ENCODE measurements at regions not wholly inside any gene's neighbourhood (a gene's known extent, or its start where the extent isn't known, plus 50 kb on each side); places are given as distances from the start of the nearest gene placed in this dataset.
"Not testable (repeated sequence)": the region's sequence is repeated elsewhere in the genome, so short reads cannot be mapped to it uniquely, and the experiment has no call there.

GRCh38 chr6:23821141-23821540, 304.9 kb upstream of the NRSN1 start:
- not testable (repeated sequence) for H3K4me3 Mint-ChIP-seq; H3K36me3 Mint-ChIP-seq (ENCODE audit: low read depth); H3K27ac Mint-ChIP-seq; H3K27me3 Mint-ChIP-seq (ENCODE audit: low read depth); H3K4me1 Mint-ChIP-seq (ENCODE audit: low read depth); H3K9me3 Mint-ChIP-seq

DNA sequence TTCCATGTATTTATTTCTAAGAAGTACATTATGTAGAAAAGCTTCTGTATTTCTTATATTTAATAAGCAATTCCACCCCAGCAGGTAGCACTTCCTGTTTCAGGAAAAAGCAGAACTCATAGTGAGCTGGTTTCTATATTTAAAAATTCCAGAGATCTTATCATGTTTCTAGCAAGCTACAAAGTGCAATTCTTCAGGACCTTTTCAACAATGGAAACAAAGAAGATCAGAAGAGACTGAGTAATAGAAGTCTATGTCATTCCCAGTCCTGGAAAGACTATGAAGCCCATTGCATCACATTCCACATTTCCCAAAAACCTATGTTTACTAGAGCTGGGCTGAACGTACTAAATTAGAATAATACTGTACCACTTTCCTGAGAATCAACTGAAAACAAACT, 302.6 kb upstream of the NRSN1 start:
- Mint-ChIP-seq H3K4me3 (no peak overlapping the region), H3K36me3 (ENCODE audit: low read depth) (no peaks in the 10 kb centered on the region)

DNA sequence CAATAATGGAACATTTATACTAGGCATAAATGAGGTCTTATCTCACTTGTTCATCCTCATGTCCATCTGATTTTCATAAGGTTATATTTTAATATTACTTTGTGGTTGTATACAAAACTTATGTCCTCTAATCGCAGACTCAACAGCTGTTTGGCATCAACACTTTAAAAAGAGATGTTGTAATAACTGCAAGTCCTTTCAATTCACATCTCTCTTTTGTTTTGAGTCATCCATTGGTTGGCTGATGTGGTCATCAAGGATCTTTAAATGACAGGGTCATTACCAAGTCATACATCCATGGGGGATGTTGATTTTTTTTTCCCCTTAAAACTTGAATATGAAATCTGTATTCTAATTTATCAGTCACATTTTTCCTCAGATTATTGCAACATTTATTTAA, 299.4 kb upstream of the NRSN1 start:
- no peaks in the 10 kb centered on the region for H3K9me3 Mint-ChIP-seq
- H3K4me1 Mint-ChIP-seq (ENCODE audit: low read depth), result no peaks in the 10 kb centered on the region
- H3K27me3 Mint-ChIP-seq (ENCODE audit: low read depth), result no peaks in the 10 kb centered on the region
- H3K4me3 Mint-ChIP-seq, result no peak overlapping the region
- H3K36me3 Mint-ChIP-seq (ENCODE audit: low read depth), result no peaks in the 10 kb centered on the region
- no peak overlapping the region for H3K27ac Mint-ChIP-seq

More for the DNA sequence above, 302.6 kb upstream of the NRSN1 start:
- H3K27ac Mint-ChIP-seq, result no peak overlapping the region
- H3K9me3 Mint-ChIP-seq, result no peaks in the 10 kb centered on the region
- H3K27me3 Mint-ChIP-seq (ENCODE audit: low read depth), result no peaks in the 10 kb centered on the region
- no peaks in the 10 kb centered on the region for H3K4me1 Mint-ChIP-seq (ENCODE audit: low read depth)

DNA sequence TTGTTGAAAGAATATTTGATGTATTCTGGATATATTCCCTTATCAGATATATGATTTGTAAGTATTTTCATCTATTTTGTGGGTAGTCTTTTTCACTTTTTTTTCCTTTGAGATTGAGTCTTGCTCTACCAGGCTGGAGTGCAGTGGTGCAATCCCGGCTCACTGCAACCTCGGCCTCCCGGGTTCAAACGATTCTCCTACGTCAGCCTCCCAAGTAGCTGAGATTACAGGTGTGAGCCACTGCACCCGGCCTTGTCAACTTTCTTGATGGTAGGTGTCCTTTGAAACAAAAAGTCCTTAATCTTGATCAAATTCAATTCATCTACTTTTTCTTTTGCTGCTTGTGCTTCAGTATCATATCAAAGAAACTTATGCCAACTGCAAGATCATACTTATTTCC, 297.2 kb upstream of the NRSN1 start:
- no peak overlapping the region for H3K27ac Mint-ChIP-seq
- H3K4me1 Mint-ChIP-seq (ENCODE audit: low read depth), result no peaks in the 10 kb centered on the region
- H3K9me3 Mint-ChIP-seq, result no peaks in the 10 kb centered on the region
- H3K36me3 Mint-ChIP-seq (ENCODE audit: low read depth), result no peaks in the 10 kb centered on the region
- H3K27me3 Mint-ChIP-seq (ENCODE audit: low read depth), result no peaks in the 10 kb centered on the region
- no peak overlapping the region for H3K4me3 Mint-ChIP-seq

GRCh38 chr6:23841116-23841515, 284.9 kb upstream of the NRSN1 start:
- H3K27me3 Mint-ChIP-seq (ENCODE audit: low read depth), result no peaks in the 10 kb centered on the region
- H3K4me3 Mint-ChIP-seq, result no peak overlapping the region
- no peaks in the 10 kb centered on the region for H3K4me1 Mint-ChIP-seq (ENCODE audit: low read depth)
- no peaks in the 10 kb centered on the region for H3K36me3 Mint-ChIP-seq (ENCODE audit: low read depth)
- no peaks in the 10 kb centered on the region for H3K9me3 Mint-ChIP-seq
- no peak overlapping the region for H3K27ac Mint-ChIP-seq

DNA sequence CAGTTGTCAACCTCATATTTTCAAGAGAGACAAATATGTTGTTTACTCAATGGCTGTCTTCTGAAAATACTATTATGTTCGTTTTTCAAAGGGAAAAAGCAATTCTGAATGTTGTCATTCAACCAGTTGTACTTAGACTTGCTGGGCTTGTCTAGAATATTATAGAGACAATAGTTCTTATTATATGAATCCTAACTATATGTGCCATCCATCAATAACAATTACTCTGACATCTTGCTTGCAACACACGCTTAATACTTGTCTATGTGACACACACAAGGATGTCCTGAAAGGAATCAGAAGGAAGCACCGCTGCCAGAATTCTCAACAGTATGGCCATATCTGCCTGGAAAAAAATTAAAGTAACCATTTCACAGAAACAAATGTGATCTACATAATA, 283.3 kb upstream of the NRSN1 start:
- no peaks in the 10 kb centered on the region for H3K27me3 Mint-ChIP-seq (ENCODE audit: low read depth)
- no peak overlapping the region for H3K4me3 Mint-ChIP-seq
- no peaks in the 10 kb centered on the region for H3K36me3 Mint-ChIP-seq (ENCODE audit: low read depth)
- no peaks in the 10 kb centered on the region for H3K4me1 Mint-ChIP-seq (ENCODE audit: low read depth)
- H3K9me3 Mint-ChIP-seq, result no peaks in the 10 kb centered on the region
- no peak overlapping the region for H3K27ac Mint-ChIP-seq

GRCh38 chr6:23851522-23851921, 274.5 kb upstream of the NRSN1 start:
- H3K27ac Mint-ChIP-seq, result no peak overlapping the region
- H3K36me3 Mint-ChIP-seq (ENCODE audit: low read depth), result no peaks in the 10 kb centered on the region
- H3K27me3 Mint-ChIP-seq (ENCODE audit: low read depth), result no peaks in the 10 kb centered on the region
- no peaks in the 10 kb centered on the region for H3K4me1 Mint-ChIP-seq (ENCODE audit: low read depth)
- no peaks in the 10 kb centered on the region for H3K9me3 Mint-ChIP-seq
- H3K4me3 Mint-ChIP-seq, result no peak overlapping the region

GRCh38 chr6:23853566-23854133, 272.4 kb upstream of the NRSN1 start:
- H3K36me3 Mint-ChIP-seq (ENCODE audit: low read depth); H3K4me3 Mint-ChIP-seq; H3K27me3 Mint-ChIP-seq (ENCODE audit: low read depth); H3K27ac Mint-ChIP-seq; H3K4me1 Mint-ChIP-seq (ENCODE audit: low read depth); H3K9me3 Mint-ChIP-seq: not testable (repeated sequence)

DNA sequence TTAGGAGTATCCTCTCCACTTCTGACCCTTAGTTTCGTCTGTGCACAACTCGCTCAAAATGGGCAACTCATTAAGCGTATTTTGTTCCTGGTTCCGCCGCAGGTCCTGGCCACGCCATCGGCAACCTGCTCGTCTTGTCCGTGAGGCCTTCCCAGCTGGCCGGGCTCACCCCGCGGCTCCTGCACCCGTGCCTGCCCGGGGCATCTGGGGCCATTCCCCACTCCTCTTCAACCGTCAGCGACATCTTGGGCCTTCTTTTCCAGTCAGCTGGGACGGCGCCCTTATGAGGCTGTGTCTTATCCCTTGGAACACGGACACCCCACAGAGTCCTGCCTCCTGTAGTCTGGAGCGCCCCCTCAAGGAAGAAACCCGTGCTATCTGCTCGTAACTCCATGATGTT, 271.9 kb upstream of the NRSN1 start:
- H3K27ac Mint-ChIP-seq; H3K4me3 Mint-ChIP-seq; H3K27me3 Mint-ChIP-seq (ENCODE audit: low read depth); H3K9me3 Mint-ChIP-seq; H3K4me1 Mint-ChIP-seq (ENCODE audit: low read depth); H3K36me3 Mint-ChIP-seq (ENCODE audit: low read depth): not testable (repeated sequence)

DNA sequence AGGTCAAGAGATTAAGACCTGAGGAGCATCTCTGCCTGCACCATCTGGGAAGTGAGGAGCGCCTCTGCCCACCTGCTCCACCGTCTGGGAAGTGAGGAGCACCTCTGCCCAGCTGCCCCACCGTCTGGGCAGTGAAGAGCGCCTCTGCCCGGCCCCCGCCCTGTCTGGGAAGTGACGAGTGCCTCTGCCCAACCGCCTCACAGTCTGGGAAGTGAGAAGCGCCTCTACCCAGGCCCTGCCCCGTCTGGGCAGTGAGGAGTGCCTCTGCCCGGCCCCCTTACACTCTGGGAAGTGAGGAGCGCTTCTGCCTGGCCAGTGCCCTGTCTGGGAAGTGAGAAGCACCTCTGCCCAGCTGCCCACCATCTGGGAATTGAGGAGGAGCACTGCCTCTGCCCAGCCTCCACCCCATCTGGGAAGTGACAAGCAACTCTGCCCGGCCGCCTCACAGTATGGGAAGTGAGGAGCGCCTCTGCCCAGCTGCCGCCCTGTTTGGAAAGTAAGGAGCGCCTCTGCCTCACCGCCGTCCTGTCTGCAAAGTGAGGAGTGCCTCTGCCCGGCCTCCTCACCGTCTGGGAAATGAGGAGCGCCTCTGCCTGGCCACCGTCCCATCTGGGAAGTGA, 270.4 kb upstream of the NRSN1 start:
- H3K9me3 Mint-ChIP-seq, result peaks cover 15% of the 10 kb centered on the region
- no peaks in the 10 kb centered on the region for H3K36me3 Mint-ChIP-seq (ENCODE audit: low read depth)
- H3K4me3 Mint-ChIP-seq, result no peak overlapping the region
- no peak overlapping the region for H3K27ac Mint-ChIP-seq
- no peaks in the 10 kb centered on the region for H3K4me1 Mint-ChIP-seq (ENCODE audit: low read depth)
- H3K27me3 Mint-ChIP-seq (ENCODE audit: low read depth), result no peaks in the 10 kb centered on the region

- no peak overlapping the region for H3K27ac Mint-ChIP-seq
- H3K4me1 Mint-ChIP-seq (ENCODE audit: low read depth), result no peaks in the 10 kb centered on the region
- H3K9me3 Mint-ChIP-seq, result no peaks in the 10 kb centered on the region
- no peak overlapping the region for H3K4me3 Mint-ChIP-seq
- H3K36me3 Mint-ChIP-seq (ENCODE audit: low read depth), result no peaks in the 10 kb centered on the region
- no peaks in the 10 kb centered on the region for H3K27me3 Mint-ChIP-seq (ENCODE audit: low read depth)
Measured at GRCh38 chr6:23870496-23870895, 255.5 kb upstream of the NRSN1 start.

GRCh38 chr6:23873161-23873560, 252.9 kb upstream of the NRSN1 start:
- Mint-ChIP-seq H3K9me3 (no peaks in the 10 kb centered on the region), H3K27ac (no peak overlapping the region)

DNA sequence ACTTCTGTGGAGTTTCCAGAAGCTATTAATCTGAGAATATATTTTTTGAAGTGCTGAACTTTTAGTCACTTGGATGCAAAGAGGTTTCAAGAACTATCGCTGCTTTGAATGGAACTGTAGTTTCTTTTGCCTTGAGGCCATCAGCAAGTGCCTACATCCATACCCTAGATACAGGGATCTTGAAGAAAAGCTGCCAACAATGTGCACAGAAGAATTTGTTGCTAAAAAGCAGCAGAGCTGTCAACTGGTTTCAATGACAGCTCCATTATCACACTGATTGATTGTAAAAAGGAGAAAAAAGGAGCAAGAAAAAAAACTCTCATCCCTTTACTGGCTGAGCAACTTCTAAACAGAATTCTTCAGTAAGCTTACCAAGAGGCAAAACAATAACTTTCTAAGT, 251.0 kb upstream of the NRSN1 start:
- H3K36me3 Mint-ChIP-seq (ENCODE audit: low read depth), result no peaks in the 10 kb centered on the region
- no peaks in the 10 kb centered on the region for H3K27me3 Mint-ChIP-seq (ENCODE audit: low read depth)
- no peak overlapping the region for H3K27ac Mint-ChIP-seq
- H3K9me3 Mint-ChIP-seq, result no peaks in the 10 kb centered on the region
- no peaks in the 10 kb centered on the region for H3K4me1 Mint-ChIP-seq (ENCODE audit: low read depth)
- H3K4me3 Mint-ChIP-seq, result no peak overlapping the region

More at GRCh38 chr6:23873161-23873560, 252.9 kb upstream of the NRSN1 start:
- Mint-ChIP-seq H3K4me3 (no peak overlapping the region), H3K36me3 (ENCODE audit: low read depth) (no peaks in the 10 kb centered on the region), H3K4me1 (ENCODE audit: low read depth) (no peaks in the 10 kb centered on the region), H3K27me3 (ENCODE audit: low read depth) (no peaks in the 10 kb centered on the region)

DNA sequence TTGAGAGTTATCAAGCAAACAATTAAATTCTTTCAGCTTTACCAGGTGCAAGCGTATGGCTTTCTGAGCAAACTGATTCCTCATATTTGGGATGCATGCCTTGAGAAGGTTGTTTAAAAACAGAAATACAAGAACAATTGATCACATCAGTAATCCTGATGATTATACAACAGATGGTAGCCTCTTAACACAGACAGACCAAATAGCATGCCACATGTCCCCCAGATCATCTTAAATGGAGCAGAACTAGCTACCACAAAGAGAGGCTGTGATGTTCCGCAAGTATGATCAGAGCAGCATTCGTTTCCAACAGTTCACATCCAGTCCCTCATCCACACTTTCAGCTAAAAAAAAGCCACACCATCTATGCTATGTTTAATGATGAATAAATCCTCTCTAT, 246.2 kb upstream of the NRSN1 start:
- no peaks in the 10 kb centered on the region for H3K36me3 Mint-ChIP-seq (ENCODE audit: low read depth)
- peaks cover 2% of the 10 kb centered on the region for H3K9me3 Mint-ChIP-seq
- no peaks in the 10 kb centered on the region for H3K4me1 Mint-ChIP-seq (ENCODE audit: low read depth)
- H3K4me3 Mint-ChIP-seq, result no peak overlapping the region
- H3K27ac Mint-ChIP-seq, result no peak overlapping the region
- H3K27me3 Mint-ChIP-seq (ENCODE audit: low read depth), result no peaks in the 10 kb centered on the region

GRCh38 chr6:23890543-23891227, 235.3 kb upstream of the NRSN1 start:
- Mint-ChIP-seq H3K27me3 (ENCODE audit: low read depth) (no peaks in the 10 kb centered on the region), H3K27ac (no peak overlapping the region), H3K4me1 (ENCODE audit: low read depth) (no peaks in the 10 kb centered on the region), H3K36me3 (ENCODE audit: low read depth) (no peaks in the 10 kb centered on the region), H3K4me3 (no peak overlapping the region), H3K9me3 (no peaks in the 10 kb centered on the region)
